Lower lobe of right lung (tissue), 2 donors: ENCODE measurements at regions not wholly inside any gene's neighbourhood (a gene's known extent, or its start where the extent isn't known, plus 50 kb on each side); places are given as distances from the start of the nearest gene placed in this dataset.

Source experiments
- ATAC-seq, 2 donors: fragments of 200-7000 bp; cut with Tn5 transposase; one replicate each; pipeline ENCODE4 v1.9.1; 2020 to 2022; ENCODE audit warnings: mild to moderate bottlenecking in 2 of 2, moderate library complexity in 2 of 2
- DNase-seq: peaks from one replicate; pipeline ENCODE4 v3.0.0-alpha.2; 2020
- H3K27ac ChIP-seq: fragments of 200-600 bp; one replicate; pipeline ENCODE4 v1.8.0; 2022
- H3K27me3 ChIP-seq: fragments of 200-600 bp; one replicate; pipeline ENCODE4 v1.8.0; 2022; ENCODE audit warnings: low read depth
- H3K36me3 ChIP-seq: fragments of 200-600 bp; one replicate; pipeline ENCODE4 v1.8.0; 2022; ENCODE audit warnings: mild to moderate bottlenecking
- H3K4me1 ChIP-seq: fragments of 200-600 bp; one replicate; pipeline ENCODE4 v1.8.0; 2022
- H3K4me3 ChIP-seq: fragments of 200-600 bp; one replicate; pipeline ENCODE4 v1.8.0; 2022; ENCODE audit warnings: mild to moderate bottlenecking
- H3K9me3 ChIP-seq: fragments of 200-600 bp; one replicate; pipeline ENCODE4 v1.8.0; 2022
- CTCF ChIP-seq: fragments of 200-600 bp; IDR thresholded peaks from one replicate; pipeline ENCODE4 v1.8.0; 2022; ENCODE audit warnings: antibody characterized with exemption, mild to moderate bottlenecking
- intact Hi-C: fragments of 100-400 bp; cut with DNase I; formaldehyde crosslinking; loops from one replicate; pipeline ENCODE4 v1.11.0; 2022
- donor health status: DM: no; HTN: yes; CAD: no; lungs with severe emphysema.

GRCh38 chr15:62856466-62857246, 185.9 kb upstream of the TPM1 start:
- Histone ChIP-seq H3K27ac (no peak overlapping the region), H3K4me1 (no peaks in the 10 kb centered on the region), H3K27me3 (no peaks in the 10 kb centered on the region), H3K36me3 (no peaks in the 10 kb centered on the region), H3K4me3 (no peak overlapping the region), H3K9me3 (no peaks in the 10 kb centered on the region)
- ATAC-seq = peak; percentile 14 to 35
- DNase-seq = no peak
- intact Hi-C loops = no loop called here
- no peak for TF ChIP-seq CTCF

- H3K36me3 ChIP-seq = no peaks in the 10 kb centered on the region
- ATAC-seq = peak; percentile 56 to 69
- no peak for TF ChIP-seq CTCF
- no peaks in the 10 kb centered on the region for H3K9me3 ChIP-seq
- H3K27me3 ChIP-seq = no peaks in the 10 kb centered on the region
- no peak overlapping the region for H3K4me3 ChIP-seq
- no peaks in the 10 kb centered on the region for H3K4me1 ChIP-seq
- H3K27ac ChIP-seq = no peak overlapping the region
- no peak for DNase-seq
- intact Hi-C loops = no loop called here
Observed at GRCh38 chr15:62857411-62857853, 185.1 kb upstream of the TPM1 start.

GRCh38 chr15:62858343-62858742, 184.2 kb upstream of the TPM1 start:
- no peaks in the 10 kb centered on the region for H3K4me1 ChIP-seq
- intact Hi-C loops = no loop called here
- no peak for ATAC-seq
- no peaks in the 10 kb centered on the region for H3K36me3 ChIP-seq
- H3K9me3 ChIP-seq = no peaks in the 10 kb centered on the region
- DNase-seq = no peak
- H3K27me3 ChIP-seq = no peaks in the 10 kb centered on the region
- no peak overlapping the region for H3K4me3 ChIP-seq
- H3K27ac ChIP-seq = no peak overlapping the region
- no peak for TF ChIP-seq CTCF

- ATAC-seq = no peak
- H3K27me3 ChIP-seq = no peaks in the 10 kb centered on the region
- H3K4me3 ChIP-seq = no peak overlapping the region
- H3K36me3 ChIP-seq = no peaks in the 10 kb centered on the region
- H3K9me3 ChIP-seq = no peaks in the 10 kb centered on the region
- DNase-seq = no peak
- no peak for TF ChIP-seq CTCF
- no peaks in the 10 kb centered on the region for H3K4me1 ChIP-seq
- H3K27ac ChIP-seq = no peak overlapping the region
- intact Hi-C loops = no loop called here
Observed at GRCh38 chr15:62862717-62863116, 179.8 kb upstream of the TPM1 start.

- intact Hi-C loops = no loop called here
- no peak for TF ChIP-seq CTCF
- no peaks in the 10 kb centered on the region for H3K27me3 ChIP-seq
- no peak for DNase-seq
- no peaks in the 10 kb centered on the region for H3K4me1 ChIP-seq
- no peaks in the 10 kb centered on the region for H3K36me3 ChIP-seq
- no peaks in the 10 kb centered on the region for H3K9me3 ChIP-seq
- no peak overlapping the region for H3K27ac ChIP-seq
- ATAC-seq = no peak
- H3K4me3 ChIP-seq = no peak overlapping the region
Observed at GRCh38 chr15:62866366-62866765, 176.2 kb upstream of the TPM1 start.
